Activated T-cell treated with anti-CD3 and anti-CD28 coated beads, Interleukin-2, amount 50 U/mL, for 72 hours (primary cell): ENCODE measurements at regions not wholly inside any gene's neighbourhood (a gene's known extent, or its start where the extent isn't known, plus 50 kb on each side); places are given as distances from the start of the nearest gene placed in this dataset.
"Not testable (repeated sequence)": the region's sequence is repeated elsewhere in the genome, so short reads cannot be mapped to it uniquely, and the experiment has no call there.

Experiments used
- ATAC-seq, 2 donors: fragments of 150-1000 bp; cut with Tn5 transposase; replicated peaks in 1 of 2; 2 replicates each; pipeline ENCODE4 v1.10.0; 2021; ENCODE audit warnings: moderate library complexity in 2 of 2, mild to moderate bottlenecking in 1 of 2
- DNase-seq, 2 donors: peaks; one replicate each; pipeline ENCODE4 v3.0.0; 2021 to 2022; ENCODE audit warnings: mixed read lengths in 1 of 2
- H3K27ac Mint-ChIP-seq: one replicate; pipeline ENCODE4 v1.8.0; 2022; ENCODE audit warnings: mild to moderate bottlenecking, moderate library complexity, mixed read lengths
- H3K27me3 Mint-ChIP-seq: one replicate; pipeline ENCODE4 v1.8.0; 2022; ENCODE audit warnings: low read depth, mixed read lengths
- H3K36me3 Mint-ChIP-seq, 2 donors: one replicate each; pipeline ENCODE4 v1.8.0; 2022; ENCODE audit warnings: mixed read lengths in 2 of 2, mild to moderate bottlenecking in 1 of 2; ENCODE audit not compliant: insufficient read depth in 2 of 2
- H3K4me1 Mint-ChIP-seq: one replicate; pipeline ENCODE4 v1.8.0; 2022; ENCODE audit warnings: low read depth, mixed read lengths
- H3K4me3 Mint-ChIP-seq, 2 donors: one replicate each; pipeline ENCODE4 v1.8.0; 2022; ENCODE audit warnings: mild to moderate bottlenecking in 2 of 2, mixed read lengths in 2 of 2, moderate library complexity in 2 of 2
- H3K9me3 Mint-ChIP-seq, 2 donors: one replicate each; pipeline ENCODE4 v1.8.0; 2022; ENCODE audit warnings: mixed read lengths in 2 of 2

DNA sequence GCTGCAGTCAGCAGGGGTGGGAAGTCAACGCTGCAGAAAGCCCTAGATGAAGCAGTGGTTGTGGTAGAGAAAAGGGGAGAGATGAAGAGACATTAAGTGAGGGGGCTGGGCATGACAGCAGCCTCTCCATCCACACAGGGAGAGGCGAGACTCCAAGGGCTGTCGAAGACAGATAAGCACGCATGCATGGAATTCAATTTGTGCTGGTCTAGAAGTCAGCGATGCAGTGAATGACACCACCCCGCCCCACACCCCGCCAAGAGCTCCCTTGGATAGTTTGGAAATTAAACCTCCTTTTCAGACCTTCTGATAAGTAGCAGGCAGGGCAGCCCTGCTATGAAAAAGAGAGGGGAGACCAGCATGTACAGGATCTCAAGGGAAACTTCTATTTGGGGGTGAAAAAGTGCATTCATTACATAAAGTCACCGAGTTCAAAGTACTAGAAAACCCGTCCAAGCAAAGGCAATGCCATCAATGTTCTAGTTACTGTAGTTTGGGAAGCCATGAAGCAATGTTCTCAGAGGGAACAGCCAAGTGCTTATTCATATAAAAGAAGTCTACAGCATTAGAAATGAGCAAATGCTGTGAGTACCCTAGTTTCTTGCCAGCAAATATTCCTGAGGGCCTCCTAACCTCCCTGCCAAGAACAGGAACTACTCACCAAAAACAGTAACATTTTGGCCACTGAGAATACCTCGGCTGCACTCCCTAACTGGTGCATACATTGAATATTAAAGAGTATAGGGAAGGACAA lies 152.3 kb upstream of the ANXA10 start:
- no peaks in the 10 kb centered on the region for H3K36me3 Mint-ChIP-seq
- H3K9me3 Mint-ChIP-seq, result peaks cover 0 to 7% of the 10 kb centered on the region in 2 donors
- ATAC-seq, result no peak
- H3K4me1 Mint-ChIP-seq, result no peaks in the 10 kb centered on the region
- DNase-seq, result no peak
- no peak overlapping the region for H3K27ac Mint-ChIP-seq
- H3K4me3 Mint-ChIP-seq, result no peak overlapping the region
- H3K27me3 Mint-ChIP-seq, result no peaks in the 10 kb centered on the region

DNA sequence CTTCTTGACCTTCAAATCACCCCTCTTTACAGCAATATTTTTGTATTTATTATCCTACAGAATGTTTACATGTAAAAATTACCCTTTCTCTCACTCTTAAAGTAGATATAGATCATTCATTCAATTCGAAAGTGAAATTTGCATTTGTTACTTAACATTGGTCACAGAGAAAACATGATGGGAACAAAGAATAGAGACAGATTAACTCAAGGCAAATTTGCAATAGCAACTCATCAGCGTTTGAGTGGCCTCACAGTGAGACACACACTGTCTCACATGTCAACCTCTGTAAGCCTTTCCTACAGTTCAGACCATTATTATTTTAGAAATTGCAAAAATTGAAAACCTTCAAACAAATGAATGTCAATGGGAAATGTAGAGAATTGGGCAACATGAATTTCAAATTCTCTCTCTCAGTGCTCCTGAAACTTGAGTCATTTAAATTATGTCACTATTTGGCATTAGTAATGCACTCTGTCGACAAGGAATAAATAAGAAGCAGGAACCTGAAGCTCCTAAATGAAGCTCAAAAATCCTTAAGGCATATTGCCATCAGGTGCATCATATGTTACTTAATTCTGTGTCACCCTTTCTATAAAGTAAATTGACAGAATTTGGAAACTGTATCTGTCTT lies 148.3 kb upstream of the ANXA10 start:
- no peaks in the 10 kb centered on the region for H3K27me3 Mint-ChIP-seq
- ATAC-seq, result no peak
- H3K4me3 Mint-ChIP-seq, result no peak overlapping the region
- H3K36me3 Mint-ChIP-seq, result no peaks in the 10 kb centered on the region
- peaks cover 1 to 3% of the 10 kb centered on the region in 2 donors for H3K9me3 Mint-ChIP-seq
- no peak for DNase-seq
- H3K27ac Mint-ChIP-seq, result no peak overlapping the region
- no peaks in the 10 kb centered on the region for H3K4me1 Mint-ChIP-seq

- ATAC-seq (no peak), DNase-seq (no peak)
- peaks cover 1% of the 10 kb centered on the region in 2 donors for H3K9me3 Mint-ChIP-seq
- no peaks in the 10 kb centered on the region for H3K36me3 Mint-ChIP-seq
- no peaks in the 10 kb centered on the region for H3K4me1 Mint-ChIP-seq
- H3K27ac Mint-ChIP-seq, result no peak overlapping the region
- no peak overlapping the region for H3K4me3 Mint-ChIP-seq
- no peaks in the 10 kb centered on the region for H3K27me3 Mint-ChIP-seq
Observed at GRCh38 chr4:167944721-167945120, 147.6 kb upstream of the ANXA10 start.

DNA sequence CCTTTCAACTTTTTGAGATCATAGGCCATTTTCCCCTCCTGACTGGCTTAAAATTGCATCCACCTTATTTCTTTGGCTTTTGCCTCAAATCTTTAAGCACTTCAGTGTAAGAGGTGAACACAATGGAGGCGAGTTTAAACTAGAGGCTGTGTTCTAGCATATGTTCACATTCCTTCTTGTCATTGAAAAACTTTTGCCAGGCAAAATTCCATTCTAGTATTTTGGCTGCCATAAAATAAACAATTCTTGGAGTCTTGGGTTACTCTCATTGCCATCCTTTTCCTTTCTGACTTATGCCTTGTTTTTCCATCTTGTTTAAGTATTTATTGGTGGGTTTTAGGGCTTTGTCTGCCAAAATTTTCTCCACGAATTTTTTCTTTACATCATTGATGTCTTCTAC lies 137.3 kb upstream of the ANXA10 start:
- Mint-ChIP-seq H3K4me3 (no peak overlapping the region), H3K4me1 (no peaks in the 10 kb centered on the region), H3K27me3 (no peaks in the 10 kb centered on the region), H3K27ac (no peak overlapping the region), H3K36me3 (peaks cover 0 to 4% of the 10 kb centered on the region in 2 donors), H3K9me3 (peaks cover 16 to 28% of the 10 kb centered on the region in 2 donors)
- DNase-seq (no peak), ATAC-seq (no peak)

- H3K36me3 Mint-ChIP-seq, result peaks cover 0 to 4% of the 10 kb centered on the region in 2 donors
- peaks cover 12 to 25% of the 10 kb centered on the region in 2 donors for H3K9me3 Mint-ChIP-seq
- no peak overlapping the region for H3K27ac Mint-ChIP-seq
- no peaks in the 10 kb centered on the region for H3K4me1 Mint-ChIP-seq
- no peaks in the 10 kb centered on the region for H3K27me3 Mint-ChIP-seq
- ATAC-seq, result no peak
- H3K4me3 Mint-ChIP-seq, result no peak overlapping the region
- DNase-seq, result no peak
Observed at GRCh38 chr4:167956676-167957075, 135.7 kb upstream of the ANXA10 start.

- no peaks in the 10 kb centered on the region for H3K36me3 Mint-ChIP-seq
- H3K4me1 Mint-ChIP-seq, result no peaks in the 10 kb centered on the region
- ATAC-seq (no peak), DNase-seq (no peak)
- no peak overlapping the region for H3K27ac Mint-ChIP-seq
- H3K27me3 Mint-ChIP-seq, result no peaks in the 10 kb centered on the region
- peaks cover 2 to 5% of the 10 kb centered on the region in 2 donors for H3K9me3 Mint-ChIP-seq
- H3K4me3 Mint-ChIP-seq, result no peak overlapping the region
Observed at GRCh38 chr4:167964766-167965373, 127.5 kb upstream of the ANXA10 start.

DNA sequence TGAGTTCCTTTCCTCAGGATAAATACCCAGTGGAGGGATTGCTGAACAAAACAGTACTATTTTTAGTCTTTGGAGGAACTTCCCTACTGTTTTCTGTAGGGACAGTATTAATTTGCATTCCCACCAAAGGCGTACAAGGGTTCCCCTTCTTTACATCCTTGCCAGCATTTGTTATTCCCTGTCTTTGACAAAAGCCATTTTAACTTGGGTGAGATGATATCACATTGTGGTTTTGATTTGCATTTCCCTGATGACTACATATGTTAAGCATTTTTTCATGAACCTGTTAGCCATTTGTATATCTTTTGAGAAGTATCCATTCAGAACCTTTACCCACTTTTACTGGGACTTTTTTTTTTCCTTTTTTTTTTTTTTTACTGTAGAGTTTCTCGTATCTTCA lies 126.2 kb upstream of the ANXA10 start:
- Mint-ChIP-seq H3K4me3 (no peak overlapping the region), H3K27ac (no peak overlapping the region), H3K9me3 (peaks cover 3 to 5% of the 10 kb centered on the region in 2 donors), H3K36me3 (no peaks in the 10 kb centered on the region), H3K4me1 (no peaks in the 10 kb centered on the region), H3K27me3 (no peaks in the 10 kb centered on the region)
- ATAC-seq (no peak), DNase-seq (no peak)

DNA sequence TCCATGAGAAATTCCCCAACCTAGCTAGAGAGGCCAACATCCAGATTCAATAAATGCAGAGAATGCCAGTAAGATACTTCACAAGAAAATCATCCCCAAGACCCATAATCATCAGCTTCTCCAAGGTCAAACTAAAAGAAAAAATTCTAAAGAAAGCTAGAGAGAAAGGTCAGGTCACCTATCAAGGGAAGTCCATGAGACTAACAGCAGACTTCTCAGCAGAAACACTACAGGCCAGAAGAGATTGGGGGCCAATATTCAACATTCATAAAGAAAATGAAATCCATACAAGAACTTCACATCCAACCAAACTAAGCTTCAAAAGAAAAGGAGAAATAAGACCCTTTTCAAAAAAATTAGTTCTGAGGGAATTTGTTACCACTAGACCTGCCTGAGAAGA lies 118.8 kb upstream of the ANXA10 start:
- DNase-seq (no peak), ATAC-seq (no peak)
- Mint-ChIP-seq H3K4me1 (no peaks in the 10 kb centered on the region), H3K4me3 (no peak overlapping the region), H3K36me3 (peaks cover 0 to 2% of the 10 kb centered on the region in 2 donors), H3K27ac (no peak overlapping the region), H3K27me3 (no peaks in the 10 kb centered on the region), H3K9me3 (peaks cover 21 to 25% of the 10 kb centered on the region in 2 donors)

GRCh38 chr4:167985565-167985964 lies 106.8 kb upstream of the ANXA10 start:
- no peaks in the 10 kb centered on the region for H3K36me3 Mint-ChIP-seq
- no peak for DNase-seq
- ATAC-seq, result no peak
- peaks cover 6 to 7% of the 10 kb centered on the region in 2 donors for H3K9me3 Mint-ChIP-seq
- H3K27me3 Mint-ChIP-seq, result no peaks in the 10 kb centered on the region
- H3K4me1 Mint-ChIP-seq, result no peaks in the 10 kb centered on the region
- no peak overlapping the region for H3K4me3 Mint-ChIP-seq
- no peak overlapping the region for H3K27ac Mint-ChIP-seq

DNA sequence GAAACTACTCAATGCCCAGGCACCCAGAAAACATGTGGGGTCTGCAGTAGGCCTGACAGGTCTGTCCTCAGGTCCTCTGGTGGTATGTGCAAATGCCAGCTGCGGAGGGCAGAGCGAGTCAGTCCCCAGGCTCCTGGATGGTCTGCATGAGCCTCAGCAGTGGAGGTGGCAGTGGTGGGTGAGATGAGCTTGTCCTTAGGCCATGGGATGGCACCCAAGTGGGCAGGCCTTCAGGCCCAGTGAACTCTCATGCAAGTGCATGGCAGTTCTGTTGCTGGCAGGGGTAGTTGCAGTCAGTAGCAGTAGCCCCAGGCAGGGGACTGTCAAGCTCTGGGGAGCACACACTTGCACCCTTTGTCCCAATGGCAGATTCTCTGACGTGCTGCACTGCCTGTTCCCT lies 106.3 kb upstream of the ANXA10 start:
- no peak for DNase-seq
- no peak for ATAC-seq
- no peaks in the 10 kb centered on the region for H3K27me3 Mint-ChIP-seq
- H3K9me3 Mint-ChIP-seq, result peaks cover 6 to 7% of the 10 kb centered on the region in 2 donors
- no peaks in the 10 kb centered on the region for H3K36me3 Mint-ChIP-seq
- no peaks in the 10 kb centered on the region for H3K4me1 Mint-ChIP-seq
- H3K27ac Mint-ChIP-seq, result no peak overlapping the region
- H3K4me3 Mint-ChIP-seq, result no peak overlapping the region

DNA sequence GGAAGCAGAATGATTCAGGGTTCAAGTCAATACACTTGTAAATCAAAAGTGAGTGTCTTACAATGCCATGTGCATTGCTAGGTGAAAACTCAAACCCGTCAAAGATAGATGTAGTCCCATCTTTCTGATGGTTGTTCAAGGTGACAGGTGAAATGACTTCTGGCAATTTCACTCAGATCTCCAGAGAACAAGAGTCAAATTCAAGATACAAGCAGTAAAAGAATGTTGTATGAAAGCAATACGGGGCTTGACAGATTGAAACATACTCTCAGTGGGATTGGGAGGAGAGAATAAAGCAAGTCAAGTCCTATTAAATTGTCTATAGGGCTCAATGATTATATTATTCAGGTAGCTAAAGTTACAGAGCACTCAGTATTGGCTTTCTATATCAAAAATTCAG lies 105.1 kb upstream of the ANXA10 start:
- Mint-ChIP-seq H3K36me3 (no peaks in the 10 kb centered on the region), H3K9me3 (peaks cover 2 to 5% of the 10 kb centered on the region in 2 donors), H3K4me3 (no peak overlapping the region), H3K27ac (no peak overlapping the region), H3K4me1 (no peaks in the 10 kb centered on the region), H3K27me3 (no peaks in the 10 kb centered on the region)
- DNase-seq (no peak), ATAC-seq (no peak)

DNA sequence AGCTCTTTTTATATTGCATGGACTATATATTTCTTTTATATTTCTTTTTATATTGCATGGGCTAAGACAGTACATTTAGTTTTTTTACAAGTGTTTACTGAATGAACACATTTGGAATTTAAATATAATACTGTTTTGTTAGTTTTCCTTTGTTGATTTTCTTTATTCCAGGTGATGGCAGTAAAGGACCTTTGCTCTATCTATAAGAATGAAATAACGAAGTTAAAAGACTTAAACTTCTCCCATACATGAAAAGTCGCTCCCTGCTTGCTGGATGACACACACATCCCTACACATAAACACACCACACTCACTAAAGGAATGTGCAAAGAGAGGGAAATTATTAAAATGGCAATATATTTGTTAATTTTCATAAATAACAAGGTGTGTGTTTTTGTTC lies 102.5 kb upstream of the ANXA10 start:
- peaks cover 2 to 5% of the 10 kb centered on the region in 2 donors for H3K9me3 Mint-ChIP-seq
- H3K4me3 Mint-ChIP-seq, result no peak overlapping the region
- no peaks in the 10 kb centered on the region for H3K4me1 Mint-ChIP-seq
- H3K27ac Mint-ChIP-seq, result no peak overlapping the region
- H3K36me3 Mint-ChIP-seq, result no peaks in the 10 kb centered on the region
- no peaks in the 10 kb centered on the region for H3K27me3 Mint-ChIP-seq
- DNase-seq (no peak), ATAC-seq (no peak)

GRCh38 chr4:168008112-168008511 lies 84.2 kb upstream of the ANXA10 start:
- DNase-seq, H3K36me3 Mint-ChIP-seq, H3K9me3 Mint-ChIP-seq, ATAC-seq, H3K4me3 Mint-ChIP-seq, H3K4me1 Mint-ChIP-seq, H3K27me3 Mint-ChIP-seq, H3K27ac Mint-ChIP-seq: not testable (repeated sequence)
